ENCODE measurements at regions not wholly inside any gene's neighbourhood (a gene's known extent, or its start where the extent isn't known, plus 50 kb on each side); places are given as distances from the start of the nearest gene placed in this dataset.

- no peak for TF ChIP-seq CREB1 (IDR thresholded peaks at IDR 0.05; ENCODE audit: low read depth)
- TF ChIP-seq MAX (IDR thresholded peaks at IDR 0.05) = no peak
- TF ChIP-seq RAD21 (IDR thresholded peaks at IDR 0.05; ENCODE audit: low read depth) = no peak
Measured at GRCh38 chr3:17936736-17937480, 194.5 kb upstream of the TBC1D5 start.

GRCh38 chr3:17935222-17935621 is 192.8 kb upstream of the TBC1D5 start:
- no peak for TF ChIP-seq EP300 (IDR thresholded peaks at IDR 0.05; ENCODE audit: borderline replicate concordance)
- no peak for TF ChIP-seq FOXM1 (IDR thresholded peaks at IDR 0.05; ENCODE audit: borderline replicate concordance, low read depth)

GRCh38 chr3:17932136-17932771 is 189.8 kb upstream of the TBC1D5 start:
- TF ChIP-seq EP300 (IDR thresholded peaks at IDR 0.05; ENCODE audit: borderline replicate concordance) (no peak), TEAD4 (IDR thresholded peaks at IDR 0.05) (no peak), TCF12 (IDR thresholded peaks at IDR 0.05; ENCODE audit: low read depth) (no peak), ZBTB7A (IDR thresholded peaks at IDR 0.05; ENCODE audit: low read depth) (no peak)

DNA sequence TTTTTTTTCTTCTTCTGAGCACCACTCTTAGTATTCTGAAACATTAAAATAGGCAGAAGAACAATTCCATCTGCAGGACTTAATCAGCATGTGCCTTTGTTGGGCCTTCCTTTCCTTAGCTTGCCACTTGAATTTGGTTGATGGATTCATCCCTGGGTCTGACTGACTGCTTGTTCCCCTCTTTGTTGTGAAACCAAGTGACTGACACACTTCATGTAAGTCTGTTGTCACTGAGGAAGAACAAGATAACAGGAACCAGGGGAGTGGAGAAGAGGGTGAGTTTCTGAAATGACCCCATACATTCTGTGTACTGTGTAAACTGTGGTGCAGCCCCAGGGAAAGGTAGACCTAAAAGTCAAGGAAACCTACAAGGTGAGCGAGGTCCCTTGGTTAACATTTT is 188.7 kb upstream of the TBC1D5 start:
- TF ChIP-seq ZBTB7A (IDR thresholded peaks at IDR 0.05; ENCODE audit: low read depth) (no peak), EGR1 (IDR thresholded peaks at IDR 0.05) (no peak), NFIC (IDR thresholded peaks at IDR 0.05) (no peak), YY1 (IDR thresholded peaks at IDR 0.05; ENCODE audit: low read depth) (no peak), FOXM1 (IDR thresholded peaks at IDR 0.05; ENCODE audit: borderline replicate concordance, low read depth) (no peak), TAF1 (IDR thresholded peaks at IDR 0.05; ENCODE audit: low read depth) (no peak), REST (IDR thresholded peaks at IDR 0.05; ENCODE audit: low read depth) (no peak), TEAD4 (IDR thresholded peaks at IDR 0.05) (no peak), TCF12 (IDR thresholded peaks at IDR 0.05; ENCODE audit: low read depth) (no peak), EP300 (IDR thresholded peaks at IDR 0.05; ENCODE audit: borderline replicate concordance) (no peak), RAD21 (IDR thresholded peaks at IDR 0.05; ENCODE audit: low read depth) (no peak), MAX (IDR thresholded peaks at IDR 0.05) (no peak)
- TF ChIP-seq, protein P1, sequence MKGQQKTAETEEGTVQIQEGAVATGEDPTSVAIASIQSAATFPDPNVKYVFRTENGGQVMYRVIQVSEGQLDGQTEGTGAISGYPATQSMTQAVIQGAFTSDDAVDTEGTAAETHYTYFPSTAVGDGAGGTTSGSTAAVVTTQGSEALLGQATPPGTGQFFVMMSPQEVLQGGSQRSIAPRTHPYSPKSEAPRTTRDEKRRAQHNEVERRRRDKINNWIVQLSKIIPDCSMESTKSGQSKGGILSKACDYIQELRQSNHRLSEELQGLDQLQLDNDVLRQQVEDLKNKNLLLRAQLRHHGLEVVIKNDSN (IDR thresholded peaks at IDR 0.05) = no peak

DNA sequence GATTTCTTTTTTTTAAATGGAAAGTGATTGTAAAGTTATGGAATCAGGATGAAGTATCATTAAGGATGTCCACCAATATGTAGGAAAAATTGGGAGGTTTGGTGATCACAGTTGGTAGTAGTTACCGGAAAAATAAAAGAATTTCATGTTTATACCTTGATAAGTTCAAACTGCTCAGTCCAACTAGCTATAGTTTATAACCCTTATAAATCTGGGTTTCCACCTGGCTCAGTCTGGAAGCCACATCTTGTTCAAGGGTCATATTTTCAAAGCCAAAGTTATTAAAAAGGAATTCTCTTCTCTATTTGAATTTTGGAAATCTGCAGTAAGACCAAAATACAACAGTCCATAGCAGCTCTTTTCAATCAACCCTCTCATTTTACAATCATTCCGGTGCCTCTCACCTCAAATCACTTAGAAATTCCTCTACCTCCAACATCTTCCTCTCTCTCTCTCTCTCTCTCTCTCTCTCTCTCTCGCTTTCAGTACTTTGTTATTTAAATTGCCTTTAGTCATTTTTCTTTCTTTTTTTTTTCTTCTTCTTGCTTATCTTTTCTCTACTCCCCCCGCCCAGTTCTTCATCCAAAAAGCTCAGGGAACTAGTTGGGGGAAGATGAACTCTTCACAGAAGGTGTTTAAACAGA is 186.2 kb upstream of the TBC1D5 start:
- TF ChIP-seq CEBPB (IDR thresholded peaks at IDR 0.05) (no peak), CREB1 (IDR thresholded peaks at IDR 0.05; ENCODE audit: low read depth) (no peak), TAF1 (IDR thresholded peaks at IDR 0.05; ENCODE audit: low read depth) (no peak), ZBTB7A (IDR thresholded peaks at IDR 0.05; ENCODE audit: low read depth) (no peak), FOXM1 (IDR thresholded peaks at IDR 0.05; ENCODE audit: borderline replicate concordance, low read depth) (no peak), TEAD4 (IDR thresholded peaks at IDR 0.05) (no peak), REST (IDR thresholded peaks at IDR 0.05; ENCODE audit: low read depth) (no peak), EGR1 (IDR thresholded peaks at IDR 0.05) (no peak), YY1 (IDR thresholded peaks at IDR 0.05; ENCODE audit: low read depth) (no peak), NFIC (IDR thresholded peaks at IDR 0.05) (no peak)
- TF ChIP-seq, protein P1 (IDR thresholded peaks at IDR 0.05) = no peak

DNA sequence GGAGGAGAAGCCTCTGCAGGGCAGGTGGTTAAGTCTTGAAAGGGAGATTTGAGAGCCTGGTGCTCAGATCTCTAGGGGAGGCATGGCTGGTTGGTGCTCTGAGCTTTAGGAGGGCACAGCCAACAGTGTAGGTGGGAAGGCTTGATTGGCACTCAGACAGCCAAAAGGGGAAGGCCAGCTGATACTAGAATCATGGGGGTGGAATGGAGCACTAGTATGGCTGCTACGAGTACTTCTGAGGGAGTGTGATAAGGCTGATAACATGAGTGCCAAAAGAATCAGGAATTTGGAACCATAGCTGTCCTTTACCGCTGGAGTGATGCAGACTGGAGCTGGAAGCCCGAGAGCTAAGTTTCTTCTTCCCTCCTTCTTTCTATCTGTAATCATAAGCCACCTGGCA is 184.6 kb upstream of the TBC1D5 start:
- no peak for TF ChIP-seq EP300 (IDR thresholded peaks at IDR 0.05; ENCODE audit: borderline replicate concordance)
- TF ChIP-seq ZBTB7A (IDR thresholded peaks at IDR 0.05; ENCODE audit: low read depth) = no peak
- TF ChIP-seq NFIC (IDR thresholded peaks at IDR 0.05) = no peak
- TF ChIP-seq CREB1 (IDR thresholded peaks at IDR 0.05; ENCODE audit: low read depth) = no peak
- TF ChIP-seq, protein P1 (IDR thresholded peaks at IDR 0.05) = no peak
- TF ChIP-seq MAX (IDR thresholded peaks at IDR 0.05) = no peak
- no peak for TF ChIP-seq YY1 (IDR thresholded peaks at IDR 0.05; ENCODE audit: low read depth)
- TF ChIP-seq TAF1 (IDR thresholded peaks at IDR 0.05; ENCODE audit: low read depth) = no peak
- no peak for TF ChIP-seq CEBPB (IDR thresholded peaks at IDR 0.05)
- no peak for TF ChIP-seq TEAD4 (IDR thresholded peaks at IDR 0.05)
- no peak for TF ChIP-seq FOXM1 (IDR thresholded peaks at IDR 0.05; ENCODE audit: borderline replicate concordance, low read depth)
- no peak for TF ChIP-seq RAD21 (IDR thresholded peaks at IDR 0.05; ENCODE audit: low read depth)

Data from Ishikawa (cell line).